ENCODE measurements at regions not wholly inside any gene's neighbourhood (a gene's known extent, or its start where the extent isn't known, plus 50 kb on each side); places are given as distances from the start of the nearest gene placed in this dataset.

DNA sequence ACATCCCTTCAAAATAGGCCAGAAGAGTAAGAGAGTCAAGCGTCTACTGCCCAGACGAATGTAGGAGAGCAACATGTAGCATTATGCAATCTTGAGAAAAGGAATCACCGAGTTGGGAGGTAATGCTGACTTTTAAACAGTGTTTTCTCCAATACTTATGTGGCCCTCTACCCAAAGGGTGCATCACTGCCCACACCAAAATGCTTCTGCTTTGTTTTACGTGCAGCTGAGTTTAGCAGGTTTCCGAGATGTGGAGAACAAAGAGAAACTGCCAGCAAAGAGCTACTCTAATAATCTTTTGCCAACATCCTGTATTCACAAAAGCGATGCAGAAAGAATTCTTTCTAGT is 63.4 kb upstream of the ZEB2 start:
- no peak for DNase-seq (ENCODE audit: low read depth in 2 of 2, low spot score in 1 of 2)

GRCh38 chr2:144582651-144583380 is 62.9 kb upstream of the ZEB2 start:
- no peak for DNase-seq (ENCODE audit: low read depth in 2 of 2, low spot score in 1 of 2)

GRCh38 chr2:144580521-144581161 is 60.7 kb upstream of the ZEB2 start:
- no peak for DNase-seq (ENCODE audit: low read depth in 2 of 2, low spot score in 1 of 2)

- no peak for DNase-seq (ENCODE audit: low read depth in 2 of 2, low spot score in 1 of 2)
Measured at GRCh38 chr2:144579556-144579955, 59.6 kb upstream of the ZEB2 start.

- no peak for DNase-seq (ENCODE audit: low read depth in 2 of 2, low spot score in 1 of 2)
Measured at GRCh38 chr2:144578099-144578498, 58.2 kb upstream of the ZEB2 start.

GRCh38 chr2:144572977-144573376 is 53.1 kb upstream of the ZEB2 start:
- no peak for DNase-seq (ENCODE audit: low read depth in 2 of 2, low spot score in 1 of 2)

GRCh38 chr2:144571770-144572169 is 51.9 kb upstream of the ZEB2 start:
- DNase-seq (ENCODE audit: low read depth in 2 of 2, low spot score in 1 of 2): no peak

DNA sequence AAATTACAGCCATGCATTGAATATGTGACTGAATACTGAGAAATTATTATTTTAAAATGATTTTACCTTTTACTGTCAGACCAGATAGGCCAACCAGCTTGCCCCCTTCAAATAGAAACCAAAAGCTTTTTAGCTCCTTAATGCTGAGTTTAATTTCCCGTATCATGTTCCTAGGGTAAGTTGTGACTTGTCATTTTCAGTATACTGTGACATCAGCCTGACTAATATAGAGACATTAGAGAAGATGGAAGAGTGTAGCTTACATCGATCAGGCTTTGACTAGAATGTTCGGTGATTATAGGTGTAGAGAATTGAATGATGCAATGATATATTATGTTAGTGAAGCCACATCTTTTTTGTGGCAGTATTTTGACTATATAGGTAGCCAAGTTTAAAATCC is 50.6 kb upstream of the ZEB2 start:
- no peak for DNase-seq (ENCODE audit: low read depth in 2 of 2, low spot score in 1 of 2)

All from stimulated activated CD8-positive, alpha-beta memory T cell treated with anti-CD3 and anti-CD28 coated beads, Interleukin-4, amount 100 ng/mL, for 1 hour (primary cell).